Activated B cell treated with CpG ODN at 0.5 μM for 24 hours (primary cell): ENCODE measurements at regions not wholly inside any gene's neighbourhood (a gene's known extent, or its start where the extent isn't known, plus 50 kb on each side); places are given as distances from the start of the nearest gene placed in this dataset.
"Not testable (repeated sequence)": the region's sequence is repeated elsewhere in the genome, so short reads cannot be mapped to it uniquely, and the experiment has no call there.

Experiments
- ATAC-seq: fragments of 200-7000 bp; cut with Tn5 transposase; one replicate; pipeline ENCODE4 v1.10.0; 2021; ENCODE audit warnings: low read depth, mild to moderate bottlenecking, moderate library complexity
- CTCF ChIA-PET: fragments of 350-600 bp; sonication (Branson Sonifier 250); formaldehyde crosslinking; loops from one replicate; lab custom pipeline; 2021; ENCODE audit warnings: antibody characterized with exemption; lab: Charles Lee
- POLR2A ChIA-PET: fragments of 350-600 bp; sonication (Branson Sonifier 250); formaldehyde crosslinking; loops from one replicate; lab custom pipeline; 2021; ENCODE audit warnings: antibody characterized with exemption; lab: Charles Lee
- DNase-seq: peaks from one replicate; pipeline ENCODE4 v3.0.0; 2022
- H3K27ac Mint-ChIP-seq: one replicate; pipeline ENCODE4 v1.8.0; 2020; ENCODE audit warnings: mixed read lengths
- H3K27me3 Mint-ChIP-seq: one replicate; pipeline ENCODE4 v1.8.0; 2021; ENCODE audit warnings: mixed read lengths
- H3K36me3 Mint-ChIP-seq: one replicate; pipeline ENCODE4 v1.8.0; 2021; ENCODE audit warnings: low read depth, mixed read lengths
- H3K4me1 Mint-ChIP-seq: one replicate; pipeline ENCODE4 v1.8.0; 2021; ENCODE audit warnings: mixed read lengths
- H3K4me3 Mint-ChIP-seq: one replicate; pipeline ENCODE4 v1.8.0; 2020; ENCODE audit warnings: mild to moderate bottlenecking, mixed read lengths
- H3K9me3 Mint-ChIP-seq: one replicate; pipeline ENCODE4 v1.8.0; 2020; ENCODE audit warnings: mixed read lengths
- CTCF ChIP-seq: fragments of 200-600 bp; IDR thresholded peaks from one replicate; pipeline ENCODE4 v1.8.0; 2022; ENCODE audit warnings: antibody characterized with exemption, mild to moderate bottlenecking
- intact Hi-C: fragments of 100-400 bp; cut with micrococcal nuclease; formaldehyde crosslinking; loops from one replicate; pipeline ENCODE4 v1.15.1; 2024

- H3K9me3 Mint-ChIP-seq, result peaks cover 4% of the 10 kb centered on the region
- no peak for TF ChIP-seq CTCF
- H3K27me3 Mint-ChIP-seq, result no peaks in the 10 kb centered on the region
- H3K4me1 Mint-ChIP-seq, result peaks cover 24% of the 10 kb centered on the region
- H3K4me3 Mint-ChIP-seq, result no peak overlapping the region
- ChIA-PET POLR2A (no interaction called here), CTCF (no interaction called here)
- H3K27ac Mint-ChIP-seq, result no peak overlapping the region
- peaks cover under 1% of the 10 kb centered on the region for H3K36me3 Mint-ChIP-seq
- no peak for ATAC-seq
- intact Hi-C loops, result loop anchor here (5.0 kb wide), 1 partner anchor 458 kb away; no protein-coding TSS in a partner anchor
- DNase-seq, result no peak
These were observed 164.5 kb upstream of the DYRK2 start for GRCh38 chr12:67483871-67484554.

GRCh38 chr12:67484791-67485480 lies 163.6 kb upstream of the DYRK2 start:
- ATAC-seq (no peak), DNase-seq (no peak)
- peaks cover 3% of the 10 kb centered on the region for H3K36me3 Mint-ChIP-seq
- H3K9me3 Mint-ChIP-seq, result peaks cover 11% of the 10 kb centered on the region
- H3K27me3 Mint-ChIP-seq, result no peaks in the 10 kb centered on the region
- peaks cover 24% of the 10 kb centered on the region for H3K4me1 Mint-ChIP-seq
- CTCF ChIA-PET, result no interaction called here
- no peak for TF ChIP-seq CTCF
- H3K27ac Mint-ChIP-seq, result no peak overlapping the region
- intact Hi-C loops, result loop anchor here (5.0 kb wide), 1 partner anchor 457 kb away; no protein-coding TSS in a partner anchor
- POLR2A ChIA-PET, result no interaction called here
- H3K4me3 Mint-ChIP-seq, result no peak overlapping the region

GRCh38 chr12:67486671-67487070 lies 161.9 kb upstream of the DYRK2 start:
- intact Hi-C loops, result no loop called here
- peaks cover 24% of the 10 kb centered on the region for H3K4me1 Mint-ChIP-seq
- no peak for TF ChIP-seq CTCF
- H3K4me3 Mint-ChIP-seq, result no peak overlapping the region
- no peaks in the 10 kb centered on the region for H3K27me3 Mint-ChIP-seq
- peaks cover 22% of the 10 kb centered on the region for H3K9me3 Mint-ChIP-seq
- H3K27ac Mint-ChIP-seq, result no peak overlapping the region
- H3K36me3 Mint-ChIP-seq, result peaks cover 3% of the 10 kb centered on the region
- CTCF ChIA-PET, result no interaction called here
- ATAC-seq, result no peak
- POLR2A ChIA-PET, result no interaction called here
- no peak for DNase-seq

- H3K27ac Mint-ChIP-seq, DNase-seq, H3K36me3 Mint-ChIP-seq, ATAC-seq, H3K4me3 Mint-ChIP-seq, POLR2A ChIA-PET, CTCF ChIA-PET, H3K27me3 Mint-ChIP-seq, intact Hi-C loops: not testable (repeated sequence)
- H3K4me1 Mint-ChIP-seq, result peaks cover 12% of the 10 kb centered on the region
- peaks cover 35% of the 10 kb centered on the region for H3K9me3 Mint-ChIP-seq
These were observed 160.2 kb upstream of the DYRK2 start for GRCh38 chr12:67488349-67488748.

GRCh38 chr12:67489007-67489406 lies 159.5 kb upstream of the DYRK2 start:
- Mint-ChIP-seq H3K36me3 (peaks cover 3% of the 10 kb centered on the region), H3K27me3 (peaks cover 2% of the 10 kb centered on the region), H3K4me1 (peaks cover 6% of the 10 kb centered on the region), H3K9me3 (peaks cover 35% of the 10 kb centered on the region), H3K27ac (no peak overlapping the region), H3K4me3 (no peak overlapping the region)
- POLR2A ChIA-PET, result no interaction called here
- CTCF ChIA-PET, result no interaction called here
- ATAC-seq, result no peak
- intact Hi-C loops, result no loop called here
- DNase-seq, result no peak
- TF ChIP-seq CTCF, result no peak
